Stimulated activated CD4-positive, alpha-beta T cell treated with anti-CD3 and anti-CD28 coated beads, Interleukin-15, amount 100 ng/mL, for 48 hours (primary cell): ENCODE measurements at regions not wholly inside any gene's neighbourhood (a gene's known extent, or its start where the extent isn't known, plus 50 kb on each side); places are given as distances from the start of the nearest gene placed in this dataset.

Source experiments
- DNase-seq, 2 donors: peaks; one replicate each; pipeline ENCODE4 v3.0.0-alpha.2; 2020; ENCODE audit warnings: low read depth in 2 of 2

DNA sequence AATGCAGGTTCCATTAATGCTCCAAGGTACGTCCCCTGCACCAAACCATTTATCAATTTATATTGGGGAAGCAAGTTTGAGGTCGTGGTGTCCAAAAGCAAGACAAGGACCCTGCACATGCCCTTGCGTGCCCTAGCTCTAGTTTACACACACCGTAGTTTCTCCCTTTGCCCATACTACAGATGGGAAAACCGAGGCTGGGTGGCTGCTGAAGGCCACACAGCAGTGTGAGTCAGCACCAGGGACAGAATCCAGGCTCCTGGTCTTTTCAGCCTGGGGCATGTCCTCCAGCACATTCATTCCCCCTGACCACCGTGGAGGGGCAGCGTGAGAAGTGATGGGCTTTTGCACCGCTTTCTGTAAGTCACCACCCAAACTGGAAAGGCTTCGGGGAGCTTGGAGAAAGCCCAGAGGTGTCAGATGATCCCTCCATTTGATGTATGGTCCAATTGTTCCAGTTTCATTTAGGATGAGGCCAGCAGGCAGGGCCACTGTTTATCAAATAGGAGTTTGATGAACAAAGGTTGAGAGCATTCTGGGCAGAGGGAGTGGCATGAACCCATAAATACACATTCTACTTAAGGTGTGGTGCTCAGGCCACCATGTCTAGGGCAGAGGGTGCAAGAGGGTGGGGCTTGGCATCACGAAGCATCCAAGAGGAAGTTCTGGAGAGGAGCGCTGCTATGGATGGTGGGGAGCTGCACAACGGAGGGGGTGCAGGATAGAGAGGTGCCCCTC lies 274.1 kb downstream of the HAUS1 start:
- no peak for DNase-seq

DNA sequence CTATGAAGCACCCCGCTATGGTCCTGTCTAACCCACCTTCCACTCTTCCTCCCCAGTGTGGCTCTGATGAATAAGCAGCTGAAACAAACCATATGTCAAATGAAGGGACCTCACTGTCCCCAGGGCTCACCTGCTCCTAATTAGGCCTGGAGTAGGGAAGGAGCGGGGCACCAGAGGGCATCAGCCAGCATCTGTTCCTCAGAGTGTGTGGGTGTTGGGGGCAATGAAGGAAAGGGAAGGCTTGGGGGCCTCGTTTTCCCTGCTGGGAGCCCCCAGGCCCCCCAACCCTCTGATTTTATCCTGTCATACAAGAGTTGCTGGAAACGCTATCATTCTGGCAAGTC lies 274.7 kb downstream of the HAUS1 start:
- DNase-seq: no peak

DNA sequence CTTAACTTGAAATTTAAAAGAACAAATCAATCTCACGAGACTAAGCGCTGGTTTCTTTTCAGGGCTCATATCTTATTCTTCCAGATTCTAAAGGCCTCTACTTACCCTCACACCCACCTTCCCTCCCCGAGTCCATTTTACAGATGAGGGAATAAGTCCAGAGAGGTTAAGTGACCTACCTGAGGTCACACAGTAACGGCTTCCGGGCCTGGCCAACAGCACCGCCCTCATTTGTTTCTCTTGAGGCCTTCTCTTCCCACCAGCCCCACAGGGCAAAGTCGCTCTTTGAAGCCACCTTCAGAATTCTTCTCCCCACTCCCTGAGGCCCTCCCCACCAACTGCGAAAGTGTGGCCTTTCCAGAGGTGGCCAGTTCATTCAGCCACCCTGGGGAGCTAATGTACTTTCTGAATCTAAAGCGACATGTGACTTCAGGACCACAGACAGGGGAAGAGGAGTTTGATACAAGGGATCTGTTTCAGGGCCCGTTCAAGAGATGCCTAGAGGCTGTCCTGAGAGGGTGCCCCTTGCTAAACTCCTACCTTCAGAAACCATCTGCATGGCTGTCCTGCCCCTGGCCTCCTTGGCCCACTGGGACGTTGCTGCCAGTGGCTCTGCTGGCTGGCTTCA lies 275.3 kb downstream of the HAUS1 start:
- no peak for DNase-seq

DNA sequence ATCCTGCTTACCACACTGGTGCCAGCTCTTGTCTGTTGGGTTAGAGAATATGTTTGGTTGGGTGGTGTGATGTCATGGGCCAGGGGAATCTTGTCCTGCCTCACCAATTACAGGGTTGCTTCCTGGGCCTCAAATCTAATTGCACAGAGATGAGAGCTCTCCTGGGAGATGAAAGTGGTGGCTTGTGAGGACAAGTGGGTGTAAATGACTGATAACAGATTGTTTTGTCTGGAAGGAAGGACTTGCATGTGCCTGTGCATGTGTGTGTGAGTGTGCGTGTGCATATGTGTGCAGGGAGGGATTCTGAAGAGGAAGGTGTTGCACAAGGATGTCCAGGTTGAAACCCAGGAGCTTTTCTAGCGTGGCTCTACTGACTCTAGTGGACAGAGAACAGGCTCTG lies 271.9 kb downstream of the LOXHD1 start:
- no peak for DNase-seq

DNA sequence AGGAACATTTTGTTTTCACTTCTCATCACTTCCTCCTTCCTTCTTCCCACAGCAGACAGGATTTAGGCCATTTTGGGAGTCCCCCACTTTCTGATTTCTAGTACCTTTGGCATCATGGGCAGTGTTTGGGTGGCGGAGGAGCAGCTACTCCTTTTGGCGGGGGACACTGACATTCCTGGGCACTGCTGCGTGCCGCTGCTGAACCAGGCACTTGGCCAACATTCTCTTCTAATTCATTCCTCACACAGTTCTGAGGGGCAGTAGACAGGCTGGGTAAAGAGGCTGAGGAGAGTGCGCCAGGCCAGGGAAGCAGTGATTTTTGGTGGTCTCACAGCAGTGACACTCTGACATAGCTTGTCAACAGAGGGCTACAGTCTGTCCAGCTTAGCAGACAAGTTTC lies 270.2 kb downstream of the LOXHD1 start:
- DNase-seq: no peak

DNA sequence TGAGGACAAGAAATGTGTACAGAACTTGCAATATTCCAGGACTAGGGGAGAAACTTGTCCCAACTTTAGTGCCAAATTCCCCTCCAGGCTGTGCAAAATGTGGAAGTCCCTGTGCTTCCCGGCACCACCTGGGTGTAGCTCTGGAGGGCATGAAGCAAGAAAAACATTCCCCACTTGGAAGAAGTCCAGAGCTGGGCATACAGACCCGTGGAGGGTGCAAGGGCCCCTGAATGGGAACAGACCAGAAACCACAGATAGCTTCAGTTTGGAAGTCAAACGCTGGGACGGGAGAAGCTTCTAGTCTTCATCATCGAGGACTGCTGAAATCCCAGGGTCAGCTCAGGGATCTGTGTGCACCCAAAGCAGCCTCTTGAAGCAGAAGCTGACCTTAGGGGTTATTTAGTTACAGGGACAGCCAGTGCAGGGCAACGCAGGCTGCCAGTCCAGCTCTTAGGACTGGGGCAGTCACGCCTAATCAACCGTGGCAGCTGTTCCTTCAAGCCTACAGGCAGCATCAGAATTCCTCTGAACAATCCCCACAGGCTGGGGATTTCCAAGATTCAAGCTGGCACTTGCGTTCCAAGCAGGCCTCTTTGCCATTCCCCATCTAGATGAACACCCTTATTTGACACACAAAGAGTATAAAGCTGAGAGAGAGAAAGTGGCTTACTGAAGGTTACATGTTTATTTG lies 269.4 kb downstream of the LOXHD1 start:
- DNase-seq: no peak

DNA sequence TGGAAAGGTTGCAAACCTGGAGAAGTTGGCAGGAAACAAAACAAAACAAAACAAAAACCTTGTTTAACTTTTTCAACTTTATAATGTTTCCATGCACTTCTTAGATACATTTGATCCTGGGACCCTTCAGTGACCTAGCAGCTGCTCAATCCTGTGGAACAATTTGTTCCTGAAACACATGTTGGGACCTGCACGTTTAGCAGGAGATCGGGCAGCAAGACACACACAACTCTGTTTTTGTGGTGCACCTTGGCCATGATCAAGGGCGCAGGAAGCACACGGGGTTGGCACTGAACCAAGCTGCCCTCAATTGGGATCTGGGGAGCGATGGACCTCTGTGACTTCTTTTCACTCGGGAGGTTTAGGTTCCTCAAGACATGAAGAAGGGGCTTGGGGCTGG lies 268.7 kb downstream of the LOXHD1 start:
- DNase-seq: no peak

DNA sequence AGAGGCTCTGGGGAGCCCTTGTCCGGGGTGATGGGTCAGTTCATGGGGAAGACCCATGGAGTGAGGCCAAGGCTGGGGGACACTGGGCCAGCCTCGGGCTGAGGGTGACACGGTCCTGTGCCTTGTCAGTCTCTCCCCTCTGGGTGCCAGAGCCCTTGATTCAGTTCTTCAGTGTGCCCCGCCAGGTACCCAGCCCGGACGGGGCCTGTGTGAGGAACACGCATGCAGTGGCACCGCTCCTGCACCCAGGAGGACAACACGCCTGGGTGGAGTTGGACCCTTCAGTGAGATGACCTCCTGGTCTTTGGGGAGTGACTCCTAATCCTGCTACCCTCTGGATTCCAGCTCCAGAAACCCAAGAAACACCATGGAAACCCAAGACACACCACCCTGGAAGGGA lies 264.4 kb downstream of the LOXHD1 start:
- no peak for DNase-seq

DNA sequence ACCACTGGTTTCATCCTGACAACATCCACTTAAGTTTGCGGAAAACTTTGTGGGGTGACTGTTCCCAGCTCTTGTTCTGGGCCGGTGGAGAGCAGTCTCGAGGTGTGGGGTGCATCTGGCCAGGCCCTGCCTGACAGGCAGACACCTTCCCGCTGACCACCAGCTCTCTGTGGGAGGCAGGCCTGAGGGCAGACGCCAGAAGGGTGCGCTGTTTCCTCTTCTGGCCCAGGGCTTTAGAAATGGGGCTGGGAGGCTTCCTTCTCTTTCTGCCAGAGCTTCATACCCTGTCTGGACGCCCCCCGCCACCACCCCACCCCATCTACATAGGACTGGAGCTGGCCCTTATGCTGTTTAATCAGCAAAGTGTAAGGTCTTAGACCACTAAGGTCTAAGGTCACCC lies 263.8 kb downstream of the LOXHD1 start:
- no peak for DNase-seq

DNA sequence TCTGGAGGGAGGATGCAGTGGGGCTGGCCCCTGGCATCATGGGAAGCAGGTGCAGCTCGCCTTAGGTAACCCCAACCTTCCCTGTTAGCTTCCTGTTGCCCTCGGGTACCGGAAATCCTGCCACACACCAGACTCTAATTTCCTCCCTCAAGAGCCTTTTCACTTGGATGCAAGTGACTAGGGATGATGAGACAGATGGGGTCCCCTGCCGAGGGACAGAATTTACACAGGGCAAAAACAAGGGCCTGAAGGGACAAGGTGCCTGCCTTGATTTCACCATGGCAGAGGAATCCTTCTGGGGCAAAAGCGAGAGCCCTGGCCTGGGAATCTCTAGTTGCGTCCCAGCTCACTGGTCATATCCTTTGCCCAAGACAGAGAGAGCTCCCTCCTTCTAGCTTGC lies 263.1 kb downstream of the LOXHD1 start:
- no peak for DNase-seq

DNA sequence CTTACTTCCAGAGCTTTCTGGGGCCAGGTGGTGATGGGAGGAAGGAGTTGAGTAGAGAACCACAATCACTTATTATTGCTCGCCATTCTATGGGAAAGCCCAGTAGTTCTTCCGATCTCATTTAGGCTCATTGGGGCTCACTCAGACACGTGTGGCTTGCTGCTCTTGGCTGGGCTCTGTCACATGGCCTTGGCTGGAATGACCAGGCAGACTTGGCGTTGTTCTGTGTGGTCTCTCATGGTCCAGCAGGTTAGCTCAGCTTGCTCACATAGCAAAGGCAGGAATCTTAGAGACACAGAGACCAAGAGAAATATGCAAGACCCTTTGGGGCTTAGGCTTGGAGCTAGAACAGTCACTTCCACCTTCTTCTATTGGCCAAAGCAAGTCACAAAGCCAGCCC lies 261.2 kb downstream of the LOXHD1 start:
- DNase-seq: no peak

DNA sequence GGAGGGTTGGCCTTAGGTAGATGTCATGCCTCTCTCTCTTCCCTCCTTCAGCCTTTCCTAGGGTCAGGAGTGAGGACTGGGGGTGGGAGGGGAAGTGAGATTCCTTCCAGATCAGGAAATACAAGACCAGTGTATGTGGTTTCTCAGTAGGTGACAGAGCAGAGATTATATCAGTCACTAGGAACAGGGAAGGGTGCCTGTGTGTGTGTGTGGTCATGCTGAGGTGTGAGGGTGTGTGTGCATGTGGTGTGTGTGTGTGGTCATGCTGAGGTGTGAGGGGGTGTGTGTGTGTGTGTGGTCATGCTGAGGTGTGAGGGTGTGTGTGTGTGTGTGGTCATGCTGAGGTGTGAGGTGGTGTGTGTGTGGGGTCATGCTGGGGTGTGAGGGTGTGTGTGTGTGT lies 259.8 kb downstream of the LOXHD1 start:
- no peak for DNase-seq

DNA sequence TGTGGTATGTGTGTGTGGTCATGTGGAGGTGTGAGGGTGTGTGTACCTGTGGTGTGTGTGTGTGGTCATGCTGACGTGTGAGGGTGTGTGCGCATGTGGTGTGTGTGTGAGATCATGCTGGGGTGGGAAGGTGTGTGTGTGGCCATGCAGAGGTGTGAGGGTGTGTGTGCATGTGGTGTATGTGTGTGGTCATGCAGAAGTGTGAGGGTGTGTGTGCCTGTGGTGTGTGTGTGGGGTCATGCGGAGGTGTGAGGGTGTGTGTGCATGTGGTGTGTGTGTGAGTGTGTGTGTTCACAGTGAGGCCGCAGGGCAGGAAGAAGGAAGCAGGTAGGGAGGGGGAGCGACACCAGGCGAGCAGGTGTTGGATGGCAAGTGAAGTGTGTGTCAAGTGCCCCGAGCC lies 259.0 kb downstream of the LOXHD1 start:
- no peak for DNase-seq

DNA sequence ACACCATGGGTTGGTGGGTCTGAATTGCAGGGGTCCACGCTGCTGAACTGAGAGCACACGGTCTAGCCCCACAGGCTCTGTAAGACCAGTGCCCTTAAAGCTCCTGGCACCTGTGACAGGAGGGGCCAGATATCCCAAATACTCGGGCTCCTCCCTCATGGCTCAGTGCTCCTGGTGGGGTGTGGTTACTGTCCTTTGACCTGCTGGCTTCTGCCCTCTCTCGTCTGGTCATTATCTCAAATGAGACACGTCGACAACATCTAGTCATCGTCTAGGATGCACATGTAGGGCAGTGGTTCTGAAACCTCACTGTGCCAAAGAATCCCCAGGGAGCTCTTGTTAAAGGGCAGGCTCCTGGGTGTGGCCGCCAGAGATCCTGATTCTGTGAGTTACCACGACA lies 258.4 kb downstream of the LOXHD1 start:
- no peak for DNase-seq

DNA sequence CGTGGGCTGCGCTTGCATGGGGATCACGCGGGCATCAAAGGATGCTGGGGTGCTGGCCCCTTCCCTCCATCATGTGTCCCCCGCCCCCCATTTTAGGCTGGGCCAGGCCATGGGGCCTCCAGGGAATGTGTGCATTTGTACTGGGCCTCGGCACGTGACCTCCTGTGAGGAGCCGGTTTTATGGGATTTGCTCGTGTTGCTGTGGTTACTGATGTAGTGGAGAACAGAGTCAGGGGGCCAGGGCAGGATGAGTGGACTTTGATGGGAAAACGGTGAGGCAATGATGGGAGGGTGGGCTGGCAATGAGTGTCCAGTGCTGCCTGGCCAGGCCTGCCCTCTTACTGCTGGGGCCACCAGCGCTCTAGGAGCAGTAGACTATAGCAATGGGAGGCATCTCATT lies 257.7 kb downstream of the LOXHD1 start:
- DNase-seq: no peak

DNA sequence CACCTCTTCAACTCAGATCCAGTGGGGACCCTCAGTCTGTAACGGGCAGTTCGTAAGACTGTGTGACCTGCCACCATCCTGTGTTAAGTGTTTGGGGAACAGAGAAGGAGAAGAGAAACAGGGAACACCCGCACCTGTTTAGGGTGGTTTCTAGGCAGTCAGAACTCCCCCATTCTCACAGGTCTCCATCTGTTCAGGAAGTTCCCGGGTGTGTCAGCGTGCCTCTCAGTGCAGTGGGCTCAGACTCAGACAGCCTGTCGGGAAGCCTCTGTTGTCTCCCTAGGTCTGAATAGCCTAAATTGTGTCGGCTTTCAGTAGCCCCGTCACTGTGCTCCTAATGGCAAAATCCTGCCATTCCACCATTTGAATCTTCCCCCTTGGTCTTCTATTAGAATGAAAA lies 256.6 kb downstream of the LOXHD1 start:
- DNase-seq: no peak

DNA sequence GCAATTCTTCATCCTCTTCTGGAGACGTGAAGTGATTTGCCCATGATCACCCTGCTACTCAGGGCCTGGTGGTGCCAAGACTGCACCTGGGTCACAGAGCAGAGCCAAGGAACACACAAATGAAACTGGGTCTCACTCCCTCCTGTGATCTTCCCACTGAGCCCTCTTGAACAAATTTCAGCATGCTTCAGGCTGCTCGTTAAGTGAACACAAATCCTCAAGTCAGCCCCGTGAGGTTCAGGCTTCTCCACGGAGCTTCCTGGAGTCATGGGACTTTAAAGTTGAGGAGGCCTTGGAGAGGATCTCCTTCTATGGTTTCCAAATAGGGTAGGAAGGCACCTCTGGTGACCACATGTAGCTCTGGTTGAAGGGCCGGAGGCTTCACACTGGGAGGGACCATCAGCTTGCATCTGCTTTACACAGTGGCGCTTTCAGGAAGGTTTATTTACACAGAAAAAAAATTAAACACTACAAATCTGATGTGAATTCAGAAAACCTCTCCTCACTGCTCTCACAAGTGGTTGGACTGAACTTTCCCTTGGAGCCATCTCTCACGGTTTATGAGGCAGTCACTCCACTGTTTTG lies 255.4 kb downstream of the LOXHD1 start:
- DNase-seq: no peak

DNA sequence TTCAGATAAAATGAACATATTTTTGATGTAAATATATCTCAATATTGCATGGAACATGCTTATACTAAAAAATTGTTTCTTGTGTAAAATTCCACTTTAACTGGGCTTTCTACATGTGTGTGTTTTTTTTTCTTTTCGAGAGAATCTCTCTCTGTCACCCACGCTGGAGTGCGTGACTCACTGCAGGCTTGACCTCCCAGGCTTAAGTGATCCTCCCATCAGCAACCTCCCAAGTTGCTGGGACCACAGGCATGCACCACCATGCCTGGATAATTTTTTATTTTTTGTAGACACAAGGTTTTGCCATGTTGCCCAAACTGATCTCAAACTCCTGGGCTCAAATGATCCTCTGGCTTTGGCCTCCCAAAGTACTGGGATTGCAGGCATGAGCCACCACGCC lies 254.6 kb downstream of the LOXHD1 start:
- DNase-seq: no peak

DNA sequence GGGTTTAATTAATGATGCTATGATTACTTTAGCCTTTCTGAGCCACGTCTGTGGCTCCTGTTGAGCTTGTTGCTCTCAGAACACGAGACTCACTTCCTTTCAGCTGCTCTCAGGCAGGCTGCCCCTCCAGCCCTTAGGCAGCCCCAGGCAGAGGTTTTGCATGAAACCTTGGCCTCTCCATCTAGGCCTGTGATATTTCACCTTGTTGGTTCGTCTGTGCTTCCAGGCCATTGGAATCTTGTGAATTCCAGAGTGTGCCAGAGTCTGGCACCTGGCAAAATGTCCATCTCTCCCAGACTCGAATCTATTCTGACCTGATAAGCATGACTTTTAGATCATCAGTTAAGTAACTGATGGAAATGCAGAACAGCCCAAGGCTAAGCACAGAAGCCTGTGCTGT lies 254.1 kb downstream of the LOXHD1 start:
- DNase-seq: no peak

DNA sequence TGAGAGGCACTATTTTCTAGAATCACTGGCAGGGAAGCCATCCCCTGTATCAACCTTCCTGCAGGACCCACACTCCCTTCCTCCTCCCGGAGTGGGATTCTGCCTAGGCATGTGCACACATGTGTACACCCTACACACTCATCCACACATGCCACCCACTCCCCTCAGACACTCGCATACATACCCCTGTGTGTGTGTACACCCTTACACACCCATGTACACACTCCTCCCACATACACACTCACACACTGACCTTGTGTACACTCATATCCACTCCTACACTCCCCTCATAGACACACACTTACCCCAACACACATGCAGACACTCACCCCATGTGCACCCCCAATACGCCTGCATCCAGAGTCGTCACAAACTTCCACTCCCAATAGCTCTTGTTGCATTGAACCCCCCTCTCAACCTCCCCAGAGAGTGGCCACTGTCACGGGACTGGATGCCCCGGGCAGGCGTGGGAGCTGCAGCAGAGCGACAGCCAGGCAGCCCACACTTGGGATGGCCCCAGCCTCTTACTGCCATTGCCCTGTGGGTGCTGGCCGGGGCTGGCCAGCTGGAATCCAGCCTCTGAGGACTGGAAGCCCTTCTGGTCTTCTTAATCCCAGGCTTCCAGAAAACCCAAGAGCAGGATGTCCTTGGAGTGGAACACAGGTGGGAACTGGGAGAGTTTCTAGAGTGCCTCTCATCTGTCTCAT lies 251.0 kb downstream of the LOXHD1 start:
- DNase-seq: no peak

DNA sequence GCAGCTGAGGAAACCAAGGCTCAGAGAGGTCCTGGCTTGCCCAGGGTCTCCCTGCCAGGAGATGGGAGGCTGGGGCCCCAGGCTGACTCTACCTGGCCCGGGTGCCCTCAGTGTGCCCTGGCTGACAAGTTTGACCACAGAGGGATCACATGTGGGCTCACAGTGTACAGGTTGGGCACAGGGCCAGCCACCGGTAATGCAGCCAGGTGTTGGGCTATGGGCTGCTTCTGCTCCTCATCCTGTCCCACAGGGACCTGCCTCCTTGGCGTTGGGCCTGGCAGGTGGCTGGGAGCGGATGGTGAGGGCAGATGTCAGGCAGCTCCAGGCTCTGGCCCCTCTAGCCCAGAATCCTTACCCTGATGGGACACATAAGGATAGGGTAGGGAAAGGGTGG lies 250.5 kb downstream of the LOXHD1 start:
- no peak for DNase-seq

DNA sequence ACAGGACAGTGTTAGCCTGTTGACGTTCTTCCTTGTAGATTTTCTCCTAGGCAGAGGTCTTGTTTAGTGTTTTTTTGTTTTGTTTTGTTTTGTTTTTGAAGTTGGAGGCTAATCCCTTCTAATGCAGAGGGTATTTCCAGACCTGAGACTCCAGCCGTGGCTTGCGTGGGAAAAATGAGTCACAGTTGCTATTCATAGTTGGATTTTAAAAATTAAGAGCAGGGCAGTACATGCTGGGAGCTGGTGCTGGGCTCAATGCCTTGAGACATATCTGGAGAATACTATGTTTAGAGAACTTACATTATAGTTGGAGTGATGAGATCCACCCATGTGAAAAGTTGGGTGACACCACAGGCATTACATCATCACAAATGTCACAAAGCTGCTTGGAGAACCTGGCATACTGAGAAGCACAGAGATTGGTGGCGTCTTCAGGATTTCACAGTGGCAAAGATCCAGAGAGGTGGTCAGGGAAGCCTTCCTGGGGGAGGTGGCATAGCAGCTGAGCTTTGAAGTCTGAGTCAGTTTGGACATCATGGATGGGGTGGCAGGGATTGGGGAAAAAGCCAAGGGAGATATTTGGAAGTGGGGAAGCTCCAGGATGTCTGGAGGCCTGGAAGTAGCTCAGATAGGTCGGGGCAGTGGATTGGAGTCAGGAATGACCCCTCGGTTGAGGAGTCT lies 249.4 kb downstream of the LOXHD1 start:
- DNase-seq: no peak
